CD14-positive monocyte (primary cell): ENCODE measurements at regions not wholly inside any gene's neighbourhood (a gene's known extent, or its start where the extent isn't known, plus 50 kb on each side); places are given as distances from the start of the nearest gene placed in this dataset.

ENCODE experiments used
- DNase-seq, 3 donors: peaks; one replicate each; pipeline ENCODE4 v3.0.0-alpha.2; 2011 to 2022
- H2AFZ ChIP-seq: 2 replicates; pipeline ENCODE4 v1.6.0; 2012; ENCODE audit warnings: mild to moderate bottlenecking, low read depth, low read length, inconsistent platforms; ENCODE audit not compliant: insufficient read depth, poor library complexity, severe bottlenecking
- H3K27ac ChIP-seq, 2 donors: 1 replicate in 1 of 2; 2 replicates in 1 of 2; pipeline ENCODE4 v1.5.1; 2012 to 2013; ENCODE audit warnings: low read length in 2 of 2, control low read depth in 1 of 2, inconsistent platforms in 1 of 2, low read depth in 1 of 2, mild to moderate bottlenecking in 1 of 2
- H3K27me3 ChIP-seq, 2 donors: one replicate each; pipeline versions ENCODE4 v1.6.0 to v1.6.1; 2011 to 2013; ENCODE audit warnings: low read length in 2 of 2; ENCODE audit not compliant: control insufficient read depth in 2 of 2, insufficient read depth in 2 of 2
- H3K36me3 ChIP-seq, 2 donors: replicated peaks in 1 of 2; 1 replicate in 1 of 2; 2 replicates in 1 of 2; pipeline versions ENCODE4 v1.5.1 to v1.6.1; 2012 to 2013; ENCODE audit warnings: low read length in 2 of 2, control low read depth in 1 of 2, inconsistent platforms in 1 of 2, mild to moderate bottlenecking in 1 of 2; ENCODE audit not compliant: insufficient read depth in 2 of 2, control insufficient read depth in 1 of 2
- H3K4me1 ChIP-seq, 2 donors: 1 replicate in 1 of 2; 2 replicates in 1 of 2; pipeline versions ENCODE4 v1.5.1 to v1.6.1; 2012 to 2013; ENCODE audit warnings: low read length in 2 of 2, control low read depth in 1 of 2, inconsistent platforms in 1 of 2, mild to moderate bottlenecking in 1 of 2, moderate library complexity in 1 of 2; ENCODE audit not compliant: insufficient read depth in 2 of 2, control insufficient read depth in 1 of 2
- H3K4me2 ChIP-seq: replicated peaks from 2 replicates; pipeline ENCODE3; 2012; ENCODE audit warnings: low read length, moderate library complexity, mild to moderate bottlenecking; ENCODE audit not compliant: poor library complexity, severe bottlenecking; ENCODE audit errors: extremely low read depth
- H3K4me3 ChIP-seq, 3 experiments: fragments of 200-600 bp in 1 of 3; sonication (generic) in 1 of 3; replicated peaks in 1 of 3; 1 replicate in 2 of 3; 2 replicates in 1 of 3; pipeline ENCODE4 v1.5.1; 2011 to 2013; ENCODE audit warnings: low read length in 3 of 3, mild to moderate bottlenecking in 3 of 3, control low read depth in 2 of 3, low read depth in 2 of 3, inconsistent platforms in 1 of 3, moderate library complexity in 1 of 3
- H3K79me2 ChIP-seq: 2 replicates; pipeline ENCODE4 v1.6.0; 2012; ENCODE audit warnings: mild to moderate bottlenecking, control low read depth, inconsistent platforms, low read length, moderate library complexity; ENCODE audit not compliant: insufficient read depth
- H3K9ac ChIP-seq: 2 replicates; pipeline ENCODE4 v1.6.0; 2017; ENCODE audit warnings: low read length, mild to moderate bottlenecking; ENCODE audit not compliant: insufficient read depth, poor library complexity, severe bottlenecking
- H3K9me3 ChIP-seq, 2 donors: replicated peaks in 1 of 2; 1 replicate in 1 of 2; 2 replicates in 1 of 2; pipeline versions ENCODE4 v1.5.1 to v1.6.1; 2012 to 2013; ENCODE audit warnings: low read length in 2 of 2, control low read depth in 1 of 2; ENCODE audit not compliant: control insufficient read depth in 1 of 2, insufficient read depth in 1 of 2
- H4K20me1 ChIP-seq: 2 replicates; pipeline ENCODE4 v1.6.0; 2012; ENCODE audit warnings: mild to moderate bottlenecking, low read length, control low read depth, moderate library complexity; ENCODE audit not compliant: insufficient read depth
- H3K27ac Mint-ChIP-seq, 7 donors: one replicate each; pipeline ENCODE4 v1.8.0; 2020; ENCODE audit warnings: mild to moderate bottlenecking in 7 of 7, mixed read lengths in 7 of 7, moderate library complexity in 6 of 7, inconsistent platforms in 2 of 7
- H3K27me3 Mint-ChIP-seq, 3 donors: one replicate each; pipeline ENCODE4 v1.8.0; 2021 to 2022; ENCODE audit warnings: low read depth in 3 of 3, mild to moderate bottlenecking in 3 of 3, mixed read lengths in 3 of 3, moderate library complexity in 3 of 3, inconsistent platforms in 1 of 3
- H3K36me3 Mint-ChIP-seq, 2 donors: one replicate each; pipeline ENCODE4 v1.8.0; 2020; ENCODE audit warnings: mixed read lengths in 2 of 2, inconsistent platforms in 1 of 2, mild to moderate bottlenecking in 1 of 2
- H3K4me1 Mint-ChIP-seq: one replicate; pipeline ENCODE4 v1.8.0; 2020; ENCODE audit warnings: mild to moderate bottlenecking, mixed read lengths
- H3K4me3 Mint-ChIP-seq, 2 donors: one replicate each; pipeline ENCODE4 v1.8.0; 2020; ENCODE audit warnings: mild to moderate bottlenecking in 2 of 2, mixed read lengths in 2 of 2, moderate library complexity in 1 of 2
- H3K9me3 Mint-ChIP-seq, 7 donors: one replicate each; pipeline ENCODE4 v1.8.0; 2020 to 2022; ENCODE audit warnings: mixed read lengths in 7 of 7, mild to moderate bottlenecking in 6 of 7, moderate library complexity in 6 of 7, inconsistent platforms in 2 of 7
- CTCF ChIP-seq: fragments of 200-600 bp; IDR thresholded peaks from one replicate; pipeline ENCODE4 v1.8.0; 2022; ENCODE audit warnings: antibody characterized with exemption, mild to moderate bottlenecking
- WGBS: methylation state at CpG from one replicate; pipeline ENCODE4 v1.1.5; 2013; ENCODE audit warnings: missing lambda C conversion rate; ENCODE audit not compliant: insufficient coverage; 5-methylcytosine and 5-hydroxymethylcytosine counted together
- intact Hi-C, 2 donors: fragments of 100-400 bp; cut with micrococcal nuclease; formaldehyde crosslinking; loops; one replicate each; pipeline versions ENCODE4 v1.15.0 to v1.15.1; 2023

- Histone ChIP-seq H3K27ac (no peak overlapping the region), H3K36me3 (no peaks in the 10 kb centered on the region), H2AFZ (no peak overlapping the region), H3K9ac (no peak overlapping the region), H3K79me2 (no peaks in the 10 kb centered on the region), H3K27me3 (no peaks in the 10 kb centered on the region), H3K4me2 (no peak overlapping the region), H3K9me3 (no peaks in the 10 kb centered on the region), H3K4me1 (no peaks in the 10 kb centered on the region), H4K20me1 (no peaks in the 10 kb centered on the region), H3K4me3 (no peak overlapping the region)
- Mint-ChIP-seq H3K4me1 (no peaks in the 10 kb centered on the region), H3K4me3 (no peak overlapping the region), H3K36me3 (no peaks in the 10 kb centered on the region), H3K27me3 (peaks cover 1 to 5% (median 3%) of the 10 kb centered on the region in 3 donors), H3K27ac (no peak overlapping the region), H3K9me3 (peaks cover 0 to 2% (median 0%) of the 10 kb centered on the region in 7 donors)
- intact Hi-C loops, result no loop called here
- WGBS, result no CpG with 5 or more reads among the region's 1 CpG
- DNase-seq, result no peak
- TF ChIP-seq CTCF, result no peak
These were observed 70.3 kb upstream of the ASTN2 start for GRCh38 chr9:117485176-117485575.

- no peaks in the 10 kb centered on the region for H3K36me3 ChIP-seq
- peaks cover 0 to 1% (median 1%) of the 10 kb centered on the region in 3 donors for H3K27me3 Mint-ChIP-seq
- no CpG with 5 or more reads among the region's 2 CpGs for WGBS
- no peaks in the 10 kb centered on the region for H3K4me1 Mint-ChIP-seq
- intact Hi-C loops, result no loop called here
- no peak overlapping the region for H3K27ac Mint-ChIP-seq
- TF ChIP-seq CTCF, result no peak
- H3K4me1 ChIP-seq, result no peaks in the 10 kb centered on the region
- no peak overlapping the region for H3K4me2 ChIP-seq
- no peak overlapping the region for H2AFZ ChIP-seq
- no peaks in the 10 kb centered on the region for H3K27me3 ChIP-seq
- H3K9me3 ChIP-seq, result no peaks in the 10 kb centered on the region
- no peaks in the 10 kb centered on the region for H3K36me3 Mint-ChIP-seq
- no peaks in the 10 kb centered on the region for H4K20me1 ChIP-seq
- H3K4me3 Mint-ChIP-seq, result no peak overlapping the region
- no peaks in the 10 kb centered on the region for H3K79me2 ChIP-seq
- no peak overlapping the region for H3K4me3 ChIP-seq
- no peak overlapping the region for H3K27ac ChIP-seq
- peaks cover 0 to 2% (median 0%) of the 10 kb centered on the region in 7 donors for H3K9me3 Mint-ChIP-seq
- no peak for DNase-seq
- H3K9ac ChIP-seq, result no peak overlapping the region
These were observed 65.9 kb upstream of the ASTN2 start for GRCh38 chr9:117480729-117481128.
